Activated T-cell treated with anti-CD3 and anti-CD28 coated beads, Interleukin-2, amount 50 U/mL, for 24 hours (primary cell): ENCODE measurements at regions not wholly inside any gene's neighbourhood (a gene's known extent, or its start where the extent isn't known, plus 50 kb on each side); places are given as distances from the start of the nearest gene placed in this dataset.

ENCODE experiments used
- DNase-seq: peaks from one replicate; pipeline ENCODE4 v3.0.0-alpha.2; 2020
- H3K27ac Mint-ChIP-seq: 2 replicates; pipeline ENCODE4 v1.8.0; 2020; ENCODE audit warnings: mild to moderate bottlenecking, mixed read lengths
- H3K27me3 Mint-ChIP-seq: 2 replicates; pipeline ENCODE4 v1.8.0; 2020; ENCODE audit warnings: mixed read lengths
- H3K36me3 Mint-ChIP-seq: 2 replicates; pipeline ENCODE4 v1.8.0; 2020; ENCODE audit warnings: low read depth, mixed read lengths
- H3K4me1 Mint-ChIP-seq: 2 replicates; pipeline ENCODE4 v1.8.0; 2020; ENCODE audit warnings: low read depth, mixed read lengths
- H3K4me3 Mint-ChIP-seq: 2 replicates; pipeline ENCODE4 v1.8.0; 2020; ENCODE audit warnings: mild to moderate bottlenecking, moderate library complexity, mixed read lengths
- H3K9me3 Mint-ChIP-seq: 2 replicates; pipeline ENCODE4 v1.8.0; 2020; ENCODE audit warnings: mixed read lengths

DNA sequence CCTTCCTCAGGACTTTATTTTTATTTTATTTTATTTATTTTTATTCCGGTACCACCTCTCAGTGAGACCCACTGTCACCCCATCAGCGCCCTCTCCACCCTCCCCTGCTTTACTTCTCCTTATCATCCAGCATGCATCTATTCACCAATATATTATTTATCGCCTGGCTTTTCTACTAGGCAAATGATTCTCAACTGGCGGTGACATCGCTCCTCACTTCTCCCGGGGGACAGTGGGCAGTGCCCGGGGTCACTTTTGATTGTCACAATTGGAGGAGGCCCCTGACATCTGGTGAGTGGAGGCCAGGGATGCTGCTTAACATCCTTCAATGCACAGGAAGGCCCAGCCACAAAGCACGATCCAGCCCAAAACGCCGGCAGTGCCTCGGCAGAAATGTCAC lies 138.7 kb downstream of the ETS2 start:
- Mint-ChIP-seq H3K27ac (no peak overlapping the region), H3K4me3 (no peak overlapping the region)

GRCh38 chr21:38942748-38943211 lies 137.1 kb downstream of the ETS2 start:
- H3K27me3 Mint-ChIP-seq: no peaks in the 10 kb centered on the region
- H3K27ac Mint-ChIP-seq: no peak overlapping the region
- H3K9me3 Mint-ChIP-seq: no peaks in the 10 kb centered on the region
- no peak for DNase-seq
- H3K4me1 Mint-ChIP-seq: peaks cover 10% of the 10 kb centered on the region
- no peak overlapping the region for H3K4me3 Mint-ChIP-seq
- no peaks in the 10 kb centered on the region for H3K36me3 Mint-ChIP-seq

More for the DNA sequence above, 138.7 kb downstream of the ETS2 start:
- Mint-ChIP-seq H3K27me3 (no peaks in the 10 kb centered on the region), H3K4me1 (no peaks in the 10 kb centered on the region), H3K9me3 (no peaks in the 10 kb centered on the region), H3K36me3 (no peaks in the 10 kb centered on the region)
- DNase-seq: no peak

GRCh38 chr21:38938769-38939168 lies 133.0 kb downstream of the ETS2 start:
- H3K4me3 Mint-ChIP-seq: no peak overlapping the region
- no peak for DNase-seq
- no peaks in the 10 kb centered on the region for H3K36me3 Mint-ChIP-seq
- H3K9me3 Mint-ChIP-seq: no peaks in the 10 kb centered on the region
- peaks cover 16% of the 10 kb centered on the region for H3K4me1 Mint-ChIP-seq
- peaks cover 2% of the 10 kb centered on the region for H3K27me3 Mint-ChIP-seq
- no peak overlapping the region for H3K27ac Mint-ChIP-seq

DNA sequence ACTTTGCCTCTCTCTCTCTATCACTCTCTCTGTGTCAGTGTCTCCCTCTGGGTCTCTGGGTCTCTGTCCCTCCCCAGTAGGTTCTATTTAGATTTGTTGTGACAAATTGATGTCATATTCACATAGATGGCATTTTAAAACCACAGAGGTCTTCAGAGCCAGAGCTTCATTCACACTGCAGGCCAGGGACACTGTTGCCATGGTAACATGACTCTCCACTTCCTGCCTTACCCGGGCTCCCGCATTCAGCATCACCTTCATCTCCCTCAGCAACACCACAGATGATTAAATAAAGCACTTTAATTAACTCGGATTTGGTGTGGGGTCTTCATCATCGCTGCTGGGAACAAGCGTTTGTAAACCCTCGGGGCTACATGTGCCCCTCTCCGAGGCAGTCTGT lies 132.6 kb downstream of the ETS2 start:
- Mint-ChIP-seq H3K4me1 (peaks cover 16% of the 10 kb centered on the region), H3K36me3 (no peaks in the 10 kb centered on the region), H3K27me3 (peaks cover 2% of the 10 kb centered on the region), H3K9me3 (no peaks in the 10 kb centered on the region), H3K4me3 (no peak overlapping the region), H3K27ac (peak overlapping the region; percentile 1)
- DNase-seq: no peak

DNA sequence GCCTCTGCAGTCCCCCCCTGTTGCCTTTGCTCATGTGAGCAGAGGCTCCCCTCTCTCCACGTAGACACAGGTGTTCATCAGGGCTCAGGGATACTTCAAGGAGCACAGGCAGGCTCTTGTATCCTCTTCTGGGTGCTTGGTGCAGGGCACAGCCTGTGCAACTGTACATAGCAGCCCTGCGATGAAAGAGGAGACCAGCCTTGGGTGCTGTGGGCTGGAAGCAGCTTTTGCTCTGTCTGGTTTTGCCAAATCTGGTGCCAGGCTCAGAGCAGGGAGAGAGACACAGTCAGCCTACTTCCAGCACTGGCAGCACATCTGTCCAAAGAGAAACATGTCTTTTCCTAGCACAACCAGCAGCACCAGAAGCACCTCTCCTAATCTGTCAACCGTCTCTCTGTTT lies 132.1 kb downstream of the ETS2 start:
- H3K4me1 Mint-ChIP-seq: peaks cover 16% of the 10 kb centered on the region
- no peak overlapping the region for H3K4me3 Mint-ChIP-seq
- peaks cover 2% of the 10 kb centered on the region for H3K27me3 Mint-ChIP-seq
- no peaks in the 10 kb centered on the region for H3K36me3 Mint-ChIP-seq
- H3K27ac Mint-ChIP-seq: no peak overlapping the region
- no peaks in the 10 kb centered on the region for H3K9me3 Mint-ChIP-seq
- no peak for DNase-seq

- no peak overlapping the region for H3K4me3 Mint-ChIP-seq
- peaks cover 16% of the 10 kb centered on the region for H3K4me1 Mint-ChIP-seq
- H3K9me3 Mint-ChIP-seq: no peaks in the 10 kb centered on the region
- H3K27ac Mint-ChIP-seq: no peak overlapping the region
- peaks cover 2% of the 10 kb centered on the region for H3K27me3 Mint-ChIP-seq
- no peaks in the 10 kb centered on the region for H3K36me3 Mint-ChIP-seq
- DNase-seq: no peak
Observed at GRCh38 chr21:38937286-38937790, 131.6 kb downstream of the ETS2 start.

GRCh38 chr21:38936240-38936639 lies 130.5 kb downstream of the ETS2 start:
- Mint-ChIP-seq H3K4me1 (peaks cover 16% of the 10 kb centered on the region), H3K36me3 (no peaks in the 10 kb centered on the region), H3K4me3 (no peak overlapping the region), H3K27me3 (peaks cover 2% of the 10 kb centered on the region), H3K27ac (no peak overlapping the region), H3K9me3 (no peaks in the 10 kb centered on the region)
- no peak for DNase-seq

DNA sequence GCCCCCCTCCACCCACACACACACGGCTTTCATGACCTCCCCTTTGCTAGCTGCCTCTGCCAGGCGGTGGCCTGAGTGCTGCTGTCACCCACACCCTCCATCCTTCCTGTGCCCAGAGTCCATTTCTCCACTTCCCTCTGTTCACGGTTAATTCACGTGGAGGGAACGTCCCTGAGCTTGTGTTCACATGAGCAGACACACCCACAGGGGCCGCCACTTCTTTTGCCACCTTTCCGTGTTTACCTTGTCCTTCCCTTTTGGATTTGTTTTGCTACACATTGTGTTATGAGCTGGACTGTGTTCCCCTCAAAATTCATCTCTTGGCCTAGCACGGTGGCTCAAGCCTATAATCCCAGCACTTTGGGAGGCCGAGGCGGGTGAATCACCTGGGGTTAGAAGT lies 128.0 kb downstream of the ETS2 start:
- Mint-ChIP-seq H3K36me3 (no peaks in the 10 kb centered on the region), H3K27ac (no peak overlapping the region), H3K4me1 (peaks cover 15% of the 10 kb centered on the region), H3K4me3 (no peak overlapping the region), H3K27me3 (peaks cover 2% of the 10 kb centered on the region), H3K9me3 (no peaks in the 10 kb centered on the region)
- no peak for DNase-seq

DNA sequence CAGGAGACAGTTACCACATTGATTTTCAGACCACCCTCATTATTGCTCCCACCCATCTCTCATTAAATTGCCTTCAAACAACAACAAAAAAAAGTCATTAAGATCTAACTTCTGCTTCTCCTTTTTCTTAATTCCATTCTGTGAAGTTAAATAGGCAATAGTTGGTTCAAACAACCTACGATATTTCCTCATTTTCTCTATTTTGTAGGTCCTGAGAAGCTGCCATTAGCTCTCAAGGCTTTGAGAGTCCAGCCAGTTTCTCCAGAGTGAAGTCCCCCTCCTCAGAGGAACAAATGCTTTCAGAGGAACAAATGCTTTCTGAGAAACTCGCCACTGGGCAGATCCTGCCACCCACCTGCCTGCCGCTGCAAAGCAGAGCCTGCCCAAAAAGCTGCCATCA lies 125.6 kb downstream of the ETS2 start:
- no peaks in the 10 kb centered on the region for H3K36me3 Mint-ChIP-seq
- H3K4me3 Mint-ChIP-seq: no peak overlapping the region
- H3K27me3 Mint-ChIP-seq: peaks cover 8% of the 10 kb centered on the region
- no peaks in the 10 kb centered on the region for H3K9me3 Mint-ChIP-seq
- no peak overlapping the region for H3K27ac Mint-ChIP-seq
- H3K4me1 Mint-ChIP-seq: no peaks in the 10 kb centered on the region
- no peak for DNase-seq

DNA sequence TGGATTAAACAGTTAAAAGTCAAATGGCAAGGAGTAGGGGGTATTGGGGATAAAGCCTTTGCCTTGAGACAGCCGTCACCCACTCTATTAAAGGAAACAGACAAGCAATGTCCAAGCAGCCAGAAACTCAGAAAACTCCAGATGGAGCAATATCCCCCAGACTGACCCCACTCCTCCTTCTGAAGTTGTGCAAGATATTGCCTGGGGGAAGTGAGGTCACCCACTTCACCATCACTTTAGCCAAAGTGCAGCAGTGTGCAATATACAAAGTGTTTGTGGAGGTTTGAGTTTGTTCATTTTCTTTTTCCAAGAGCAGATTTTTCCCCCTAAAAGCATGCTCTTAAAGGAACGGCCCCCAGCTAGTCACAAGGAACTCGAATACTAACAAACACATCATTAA lies 125.1 kb downstream of the ETS2 start:
- H3K9me3 Mint-ChIP-seq: no peaks in the 10 kb centered on the region
- H3K27me3 Mint-ChIP-seq: peaks cover 8% of the 10 kb centered on the region
- DNase-seq: no peak
- no peaks in the 10 kb centered on the region for H3K36me3 Mint-ChIP-seq
- peaks cover 2% of the 10 kb centered on the region for H3K4me1 Mint-ChIP-seq
- H3K27ac Mint-ChIP-seq: no peak overlapping the region
- H3K4me3 Mint-ChIP-seq: no peak overlapping the region

- Mint-ChIP-seq H3K9me3 (no peaks in the 10 kb centered on the region), H3K36me3 (no peaks in the 10 kb centered on the region), H3K27ac (no peak overlapping the region), H3K27me3 (peaks cover 16% of the 10 kb centered on the region), H3K4me1 (peaks cover 4% of the 10 kb centered on the region), H3K4me3 (no peak overlapping the region)
- DNase-seq: no peak
Observed at GRCh38 chr21:38930066-38930465, 124.3 kb downstream of the ETS2 start.

- peaks cover 20% of the 10 kb centered on the region for H3K27me3 Mint-ChIP-seq
- H3K27ac Mint-ChIP-seq: no peak overlapping the region
- no peak for DNase-seq
- no peaks in the 10 kb centered on the region for H3K9me3 Mint-ChIP-seq
- H3K4me3 Mint-ChIP-seq: no peak overlapping the region
- no peaks in the 10 kb centered on the region for H3K36me3 Mint-ChIP-seq
- peaks cover 4% of the 10 kb centered on the region for H3K4me1 Mint-ChIP-seq
Observed at GRCh38 chr21:38929652-38930051, 123.9 kb downstream of the ETS2 start.

DNA sequence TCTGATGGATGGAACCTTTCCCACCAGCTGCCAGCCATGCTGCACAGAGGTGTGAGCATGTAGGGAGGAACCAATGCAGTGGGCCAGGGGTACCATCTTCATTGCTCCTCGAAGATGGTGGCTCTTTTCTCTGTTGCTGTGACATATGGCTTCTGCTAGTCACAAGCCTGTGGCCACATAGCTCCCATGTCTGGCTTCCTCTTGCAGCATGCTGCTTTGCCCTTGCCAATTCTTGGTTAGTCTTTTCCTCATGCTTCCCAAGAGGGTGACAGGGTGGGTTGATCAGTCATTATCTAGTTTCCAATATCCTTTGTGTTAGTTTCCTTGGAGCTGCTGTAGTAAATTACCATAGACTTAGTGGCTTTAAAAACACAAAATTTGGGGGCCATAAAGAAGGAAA lies 123.4 kb downstream of the ETS2 start:
- Mint-ChIP-seq H3K9me3 (no peaks in the 10 kb centered on the region), H3K4me1 (peaks cover 4% of the 10 kb centered on the region), H3K27ac (no peak overlapping the region), H3K27me3 (peaks cover 22% of the 10 kb centered on the region), H3K4me3 (no peak overlapping the region), H3K36me3 (no peaks in the 10 kb centered on the region)
- DNase-seq: no peak

DNA sequence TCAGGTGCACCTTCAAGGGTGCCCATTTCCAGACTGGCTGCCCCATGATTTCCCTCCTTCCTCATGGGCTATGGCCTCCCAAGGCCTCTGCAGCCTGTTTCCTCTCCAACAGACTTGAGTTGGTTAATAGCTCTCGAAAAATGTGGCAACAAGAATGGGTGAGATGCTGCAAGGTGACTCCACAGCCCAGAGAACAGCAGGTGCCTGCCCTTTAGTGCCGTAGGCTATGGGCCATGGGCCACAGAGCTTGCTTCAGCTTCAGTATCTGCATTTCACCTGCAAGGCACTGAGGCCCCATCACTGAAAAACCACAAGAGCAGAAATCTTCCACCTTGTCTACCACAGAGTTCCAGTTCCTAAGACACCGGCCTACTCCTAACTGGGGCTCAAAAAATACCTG lies 122.0 kb downstream of the ETS2 start:
- Mint-ChIP-seq H3K4me1 (peaks cover 4% of the 10 kb centered on the region), H3K9me3 (no peaks in the 10 kb centered on the region), H3K27me3 (peaks cover 30% of the 10 kb centered on the region), H3K27ac (no peak overlapping the region), H3K4me3 (no peak overlapping the region), H3K36me3 (no peaks in the 10 kb centered on the region)
- no peak for DNase-seq

DNA sequence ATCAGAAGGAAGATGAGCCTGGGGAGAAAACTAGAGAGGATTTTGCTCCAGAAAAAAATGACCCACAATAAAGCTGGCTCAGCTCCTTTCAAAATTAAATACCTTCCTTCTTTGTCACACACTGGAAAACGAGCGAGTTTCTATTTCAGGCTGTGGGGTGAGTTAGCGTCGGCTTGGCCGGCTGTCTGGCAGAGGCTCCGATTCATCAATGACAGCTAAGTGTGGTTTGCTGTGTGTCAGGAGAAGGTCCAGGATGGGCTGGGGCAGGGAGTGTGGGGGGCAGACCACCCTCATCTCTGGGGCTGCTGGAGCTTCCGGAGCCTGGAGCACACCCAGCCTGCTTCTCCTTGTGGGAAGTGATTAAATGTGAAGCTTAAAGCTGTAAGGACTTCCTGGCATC lies 120.2 kb downstream of the ETS2 start:
- DNase-seq: no peak
- peaks cover 4% of the 10 kb centered on the region for H3K4me1 Mint-ChIP-seq

DNA sequence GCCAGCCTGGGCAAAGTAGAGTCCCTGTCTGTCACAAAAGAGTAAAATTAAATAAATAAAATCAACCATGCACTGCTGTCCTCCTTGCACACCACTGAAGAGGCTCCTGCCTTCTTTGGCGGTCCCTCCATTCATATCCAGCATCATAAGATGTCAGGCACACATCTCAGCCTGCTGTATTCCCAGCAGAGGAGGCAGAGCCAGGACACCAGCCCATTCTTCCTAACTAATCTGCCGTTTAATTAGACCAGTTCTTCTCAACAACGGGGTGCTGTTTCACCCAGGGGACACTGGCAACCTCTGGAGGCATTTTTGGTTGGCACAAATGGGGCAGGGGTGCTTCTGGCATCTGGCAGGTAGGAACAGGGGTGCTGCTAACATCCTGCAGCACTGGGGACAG lies 119.7 kb downstream of the ETS2 start:
- no peak overlapping the region for H3K4me3 Mint-ChIP-seq
- H3K27ac Mint-ChIP-seq: no peak overlapping the region
- DNase-seq: no peak

More for the DNA sequence above, 120.2 kb downstream of the ETS2 start:
- Mint-ChIP-seq H3K36me3 (no peaks in the 10 kb centered on the region), H3K27me3 (peaks cover 42% of the 10 kb centered on the region), H3K27ac (no peak overlapping the region), H3K9me3 (peaks cover 2% of the 10 kb centered on the region), H3K4me3 (no peak overlapping the region)

More for the DNA sequence above, 119.7 kb downstream of the ETS2 start:
- H3K36me3 Mint-ChIP-seq: no peaks in the 10 kb centered on the region
- H3K4me1 Mint-ChIP-seq: peaks cover 4% of the 10 kb centered on the region
- H3K9me3 Mint-ChIP-seq: peaks cover 2% of the 10 kb centered on the region
- peaks cover 47% of the 10 kb centered on the region for H3K27me3 Mint-ChIP-seq
